T-helper 1 cell treated with Interleukin-12 subunit alpha and Interleukin-12 subunit beta and Interleukin-4 antibody, amounts not matched to agents 30 μg/mL and 1 μg/mL, for 36 hours (primary cell): ENCODE measurements at regions not wholly inside any gene's neighbourhood (a gene's known extent, or its start where the extent isn't known, plus 50 kb on each side); places are given as distances from the start of the nearest gene placed in this dataset.

Experiments used
- H3K27ac Mint-ChIP-seq: one replicate; pipeline ENCODE4 v1.8.0; 2021; ENCODE audit warnings: mild to moderate bottlenecking, mixed read lengths
- H3K27me3 Mint-ChIP-seq: one replicate; pipeline ENCODE4 v1.8.0; 2021; ENCODE audit warnings: low read depth, mixed read lengths
- H3K36me3 Mint-ChIP-seq: one replicate; pipeline ENCODE4 v1.8.0; 2021; ENCODE audit warnings: low read depth, mixed read lengths
- H3K4me1 Mint-ChIP-seq: one replicate; pipeline ENCODE4 v1.8.0; 2021; ENCODE audit warnings: low read depth, mixed read lengths
- H3K4me3 Mint-ChIP-seq: one replicate; pipeline ENCODE4 v1.8.0; 2021; ENCODE audit warnings: mild to moderate bottlenecking, moderate library complexity, mixed read lengths
- H3K9me3 Mint-ChIP-seq: one replicate; pipeline ENCODE4 v1.8.0; 2021; ENCODE audit warnings: mixed read lengths

DNA sequence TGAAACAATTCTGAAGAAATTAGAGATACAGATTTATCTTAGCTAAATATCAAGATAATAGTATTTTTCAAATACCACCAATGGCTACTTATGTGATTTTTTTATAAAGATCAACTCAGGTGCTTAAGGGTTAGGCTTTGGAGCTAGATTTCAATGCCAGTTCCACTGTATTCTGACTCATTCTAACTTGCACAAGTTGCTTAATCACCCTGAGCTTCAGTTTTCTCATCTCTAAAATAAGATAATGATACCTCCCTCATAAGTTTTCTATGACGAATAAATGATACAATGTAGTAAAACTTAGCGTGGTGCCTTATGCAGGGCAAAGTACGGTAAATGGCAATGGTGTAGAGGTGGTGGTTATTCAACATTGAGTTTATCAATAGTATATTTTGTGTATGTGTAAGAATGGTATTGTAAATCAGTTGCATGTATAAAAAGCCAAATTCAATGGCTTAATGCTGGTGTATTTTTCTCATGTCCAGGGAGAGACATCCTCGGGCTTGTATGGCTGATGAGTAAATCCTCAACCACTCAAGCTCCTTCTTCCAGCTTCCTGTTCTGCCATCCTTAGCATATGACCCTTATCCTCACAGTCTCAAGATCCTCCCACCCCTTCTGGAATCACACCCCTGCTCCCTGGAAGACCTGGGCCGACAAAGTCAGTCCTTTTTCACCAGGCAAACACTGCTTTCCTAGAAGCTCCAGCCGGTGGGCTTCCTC lies 505.9 kb upstream of the CFAP20DC start:
- Mint-ChIP-seq H3K27ac (no peak overlapping the region), H3K9me3 (peaks cover 12% of the 10 kb centered on the region), H3K4me1 (peaks cover 9% of the 10 kb centered on the region), H3K27me3 (no peaks in the 10 kb centered on the region), H3K36me3 (no peaks in the 10 kb centered on the region), H3K4me3 (no peak overlapping the region)

- Mint-ChIP-seq H3K36me3 (no peaks in the 10 kb centered on the region), H3K9me3 (peaks cover 12% of the 10 kb centered on the region), H3K27me3 (no peaks in the 10 kb centered on the region), H3K4me1 (no peaks in the 10 kb centered on the region), H3K4me3 (no peak overlapping the region), H3K27ac (no peak overlapping the region)
These were observed 503.3 kb upstream of the CFAP20DC start for GRCh38 chr3:59553076-59553475.

GRCh38 chr3:59551834-59552233 lies 502.0 kb upstream of the CFAP20DC start:
- no peak overlapping the region for H3K4me3 Mint-ChIP-seq

DNA sequence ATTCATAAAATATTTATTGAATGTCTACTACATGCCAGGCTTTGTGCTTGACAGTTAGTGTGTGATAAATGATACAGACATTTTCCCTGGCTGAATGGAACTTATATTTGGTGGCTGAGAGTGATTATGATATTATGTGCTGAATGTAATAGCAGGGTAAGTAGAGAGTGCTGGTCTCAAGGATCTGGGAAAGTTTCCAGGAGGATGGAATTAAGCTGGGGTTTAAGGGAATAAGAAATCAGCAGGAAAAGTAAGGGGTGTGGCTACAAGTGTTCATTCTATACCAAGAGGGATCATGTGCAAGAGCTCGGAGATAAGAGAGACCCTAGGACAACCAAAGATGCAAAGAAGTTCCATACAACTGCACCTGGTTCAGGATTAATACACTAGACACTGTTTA lies 500.1 kb upstream of the CFAP20DC start:
- no peaks in the 10 kb centered on the region for H3K4me1 Mint-ChIP-seq
- H3K27me3 Mint-ChIP-seq: no peaks in the 10 kb centered on the region
- peaks cover under 1% of the 10 kb centered on the region for H3K9me3 Mint-ChIP-seq
- H3K4me3 Mint-ChIP-seq: no peak overlapping the region
- no peaks in the 10 kb centered on the region for H3K36me3 Mint-ChIP-seq
- H3K27ac Mint-ChIP-seq: no peak overlapping the region

More at GRCh38 chr3:59551834-59552233, 502.0 kb upstream of the CFAP20DC start:
- Mint-ChIP-seq H3K27me3 (no peaks in the 10 kb centered on the region), H3K4me1 (no peaks in the 10 kb centered on the region), H3K27ac (no peak overlapping the region), H3K36me3 (no peaks in the 10 kb centered on the region), H3K9me3 (peaks cover 12% of the 10 kb centered on the region)

DNA sequence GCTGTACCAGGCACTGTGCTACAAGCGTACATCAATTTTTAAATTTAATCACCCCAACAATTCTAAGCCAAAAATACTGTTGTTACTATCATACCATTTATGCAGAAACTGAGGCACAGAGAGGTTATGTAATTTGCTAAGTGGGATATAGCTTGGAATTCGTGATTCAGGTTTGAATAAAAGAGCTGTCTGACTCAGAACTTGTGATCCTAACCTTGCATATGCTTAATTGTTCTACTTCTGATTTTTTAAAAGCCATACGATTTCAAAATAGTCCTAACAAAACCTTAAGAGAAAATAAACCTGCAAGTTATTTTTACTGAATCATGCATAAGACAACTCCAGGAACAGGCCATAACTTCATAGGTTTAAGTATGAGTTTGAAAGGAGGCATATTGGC lies 498.0 kb upstream of the CFAP20DC start:
- Mint-ChIP-seq H3K27ac (no peak overlapping the region), H3K9me3 (no peaks in the 10 kb centered on the region), H3K36me3 (no peaks in the 10 kb centered on the region), H3K4me1 (peaks cover under 1% of the 10 kb centered on the region), H3K27me3 (no peaks in the 10 kb centered on the region), H3K4me3 (no peak overlapping the region)

GRCh38 chr3:59546522-59546921 lies 496.7 kb upstream of the CFAP20DC start:
- H3K27ac Mint-ChIP-seq: no peak overlapping the region
- peaks cover 7% of the 10 kb centered on the region for H3K4me1 Mint-ChIP-seq
- no peaks in the 10 kb centered on the region for H3K36me3 Mint-ChIP-seq
- H3K9me3 Mint-ChIP-seq: no peaks in the 10 kb centered on the region
- H3K27me3 Mint-ChIP-seq: no peaks in the 10 kb centered on the region
- H3K4me3 Mint-ChIP-seq: no peak overlapping the region

GRCh38 chr3:59545374-59545773 lies 495.5 kb upstream of the CFAP20DC start:
- no peaks in the 10 kb centered on the region for H3K9me3 Mint-ChIP-seq
- H3K4me1 Mint-ChIP-seq: peaks cover 11% of the 10 kb centered on the region
- no peaks in the 10 kb centered on the region for H3K36me3 Mint-ChIP-seq
- H3K27me3 Mint-ChIP-seq: no peaks in the 10 kb centered on the region
- H3K27ac Mint-ChIP-seq: no peak overlapping the region
- no peak overlapping the region for H3K4me3 Mint-ChIP-seq

GRCh38 chr3:59542276-59542675 lies 492.5 kb upstream of the CFAP20DC start:
- no peaks in the 10 kb centered on the region for H3K36me3 Mint-ChIP-seq
- no peak overlapping the region for H3K27ac Mint-ChIP-seq
- H3K27me3 Mint-ChIP-seq: no peaks in the 10 kb centered on the region
- no peak overlapping the region for H3K4me3 Mint-ChIP-seq
- H3K4me1 Mint-ChIP-seq: peaks cover 11% of the 10 kb centered on the region
- H3K9me3 Mint-ChIP-seq: no peaks in the 10 kb centered on the region

DNA sequence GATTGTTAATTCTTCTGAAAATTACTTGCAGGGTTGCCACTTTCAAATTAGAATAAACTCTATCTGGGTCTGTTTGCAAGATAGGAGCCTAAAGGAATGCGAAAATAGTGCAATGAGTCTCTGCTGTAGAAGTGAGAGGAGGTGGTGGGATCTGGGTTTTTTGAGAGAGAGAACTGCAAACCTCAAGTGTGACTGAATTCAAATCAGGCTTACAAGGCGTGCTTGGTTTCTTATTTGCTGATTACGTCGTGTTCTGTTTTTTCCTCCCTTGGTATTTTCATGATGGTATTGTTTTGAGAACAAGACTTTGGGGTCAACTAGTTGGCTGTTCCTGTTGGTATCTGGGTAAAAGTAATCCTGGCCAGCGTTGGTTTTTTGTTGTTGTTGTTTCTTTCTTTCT lies 490.9 kb upstream of the CFAP20DC start:
- no peaks in the 10 kb centered on the region for H3K9me3 Mint-ChIP-seq
- H3K27me3 Mint-ChIP-seq: no peaks in the 10 kb centered on the region
- H3K27ac Mint-ChIP-seq: peak overlapping the region; percentile 8
- no peaks in the 10 kb centered on the region for H3K36me3 Mint-ChIP-seq
- no peak overlapping the region for H3K4me3 Mint-ChIP-seq
- peaks cover 11% of the 10 kb centered on the region for H3K4me1 Mint-ChIP-seq

- Mint-ChIP-seq H3K27me3 (no peaks in the 10 kb centered on the region), H3K4me1 (peaks cover 11% of the 10 kb centered on the region), H3K27ac (no peak overlapping the region), H3K4me3 (no peak overlapping the region), H3K36me3 (no peaks in the 10 kb centered on the region), H3K9me3 (no peaks in the 10 kb centered on the region)
These were observed 490.4 kb upstream of the CFAP20DC start for GRCh38 chr3:59540241-59540640.

GRCh38 chr3:59538753-59539432 lies 489.1 kb upstream of the CFAP20DC start:
- Mint-ChIP-seq H3K4me1 (peaks cover 11% of the 10 kb centered on the region), H3K4me3 (no peak overlapping the region), H3K9me3 (no peaks in the 10 kb centered on the region), H3K36me3 (no peaks in the 10 kb centered on the region), H3K27ac (no peak overlapping the region), H3K27me3 (no peaks in the 10 kb centered on the region)

DNA sequence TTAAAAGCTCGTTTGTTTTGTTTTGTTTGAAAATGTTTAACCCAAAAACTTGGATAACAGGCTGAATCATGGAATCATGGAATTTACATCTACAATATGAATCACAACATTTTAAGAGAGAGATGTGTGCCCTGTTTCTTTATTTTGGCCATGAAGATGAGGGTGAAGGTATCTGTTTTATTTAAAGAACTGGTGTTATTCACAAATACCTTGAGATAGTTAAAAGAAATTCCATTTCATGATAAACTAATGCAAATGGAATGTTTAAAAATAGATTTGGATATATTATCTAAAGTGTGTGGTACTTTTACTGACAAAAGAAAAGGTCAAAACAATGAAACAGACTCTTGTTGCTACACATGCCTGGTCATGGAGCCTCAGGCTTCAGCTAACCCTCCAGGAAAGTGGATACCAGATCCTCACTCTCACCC lies 486.0 kb upstream of the CFAP20DC start:
- peaks cover 2% of the 10 kb centered on the region for H3K4me1 Mint-ChIP-seq
- H3K27ac Mint-ChIP-seq: no peak overlapping the region
- no peaks in the 10 kb centered on the region for H3K27me3 Mint-ChIP-seq
- H3K9me3 Mint-ChIP-seq: no peaks in the 10 kb centered on the region
- H3K36me3 Mint-ChIP-seq: no peaks in the 10 kb centered on the region
- H3K4me3 Mint-ChIP-seq: no peak overlapping the region

DNA sequence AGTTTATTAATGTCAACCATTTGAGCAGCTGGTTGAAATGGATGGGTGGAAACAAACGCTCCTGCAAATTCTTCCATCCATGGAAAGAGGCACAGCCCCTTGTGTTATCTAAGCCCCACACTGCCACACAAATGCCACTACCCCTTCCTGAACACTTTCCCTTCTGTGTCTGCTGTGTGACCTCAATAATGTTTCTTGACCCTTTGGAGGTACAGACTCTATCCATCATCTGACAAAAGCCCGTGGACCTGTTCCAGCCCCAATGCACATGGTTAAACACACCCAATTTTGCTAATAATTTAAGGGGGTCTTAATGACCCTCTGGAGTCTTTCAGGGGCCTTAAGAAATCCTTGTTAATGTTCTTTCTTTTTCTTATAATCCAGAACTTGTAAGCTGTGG lies 482.2 kb upstream of the CFAP20DC start:
- Mint-ChIP-seq H3K9me3 (no peaks in the 10 kb centered on the region), H3K36me3 (peaks cover 2% of the 10 kb centered on the region), H3K4me1 (peaks cover 8% of the 10 kb centered on the region), H3K27ac (no peak overlapping the region), H3K4me3 (no peak overlapping the region), H3K27me3 (no peaks in the 10 kb centered on the region)

DNA sequence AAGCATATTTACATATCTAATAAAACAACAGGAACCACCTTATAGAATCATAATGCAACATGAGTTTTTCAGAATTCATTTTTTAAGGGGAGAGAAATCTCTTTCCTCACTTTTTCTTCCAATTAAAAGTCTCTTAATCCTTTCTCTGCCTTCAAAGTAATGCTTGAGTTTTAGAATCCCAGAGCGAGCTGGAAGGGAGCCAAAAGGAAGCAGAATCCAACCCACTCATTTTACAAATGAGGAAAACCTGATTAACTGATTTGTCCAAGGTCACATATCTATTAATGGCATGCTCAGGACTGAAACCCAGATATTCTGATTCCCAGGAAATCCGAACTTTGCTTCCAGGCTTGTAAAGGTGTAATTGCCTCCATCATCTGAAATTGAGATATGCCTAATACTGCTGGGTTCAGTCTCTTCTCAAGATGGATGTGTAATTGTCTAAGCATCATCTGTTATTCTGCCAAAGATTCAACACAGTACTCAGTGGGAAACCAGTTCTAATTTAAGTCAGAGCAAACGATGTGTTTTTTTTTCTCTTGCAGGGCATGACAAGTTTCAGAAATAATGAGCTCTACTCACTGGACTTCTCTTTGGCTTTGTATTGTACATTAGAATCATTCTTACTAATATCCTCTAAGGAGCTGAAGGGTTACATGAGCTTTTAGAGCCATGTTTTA lies 481.4 kb upstream of the CFAP20DC start:
- H3K36me3 Mint-ChIP-seq: peaks cover 2% of the 10 kb centered on the region
- peaks cover 10% of the 10 kb centered on the region for H3K4me1 Mint-ChIP-seq
- H3K27me3 Mint-ChIP-seq: no peaks in the 10 kb centered on the region
- H3K4me3 Mint-ChIP-seq: no peak overlapping the region
- peaks cover 1% of the 10 kb centered on the region for H3K9me3 Mint-ChIP-seq
- H3K27ac Mint-ChIP-seq: no peak overlapping the region

- Mint-ChIP-seq H3K27me3 (no peaks in the 10 kb centered on the region), H3K36me3 (peaks cover 8% of the 10 kb centered on the region), H3K27ac (no peak overlapping the region), H3K9me3 (peaks cover 14% of the 10 kb centered on the region), H3K4me3 (no peak overlapping the region), H3K4me1 (peaks cover 10% of the 10 kb centered on the region)
These were observed 478.4 kb upstream of the CFAP20DC start for GRCh38 chr3:59528251-59528650.
